Endodermal cell (in vitro differentiated cells): ENCODE measurements at regions not wholly inside any gene's neighbourhood (a gene's known extent, or its start where the extent isn't known, plus 50 kb on each side); places are given as distances from the start of the nearest gene placed in this dataset.

Experiments used
- DNase-seq: peaks from one replicate; pipeline ENCODE4 v3.0.0-alpha.2; 2017
- H3K27ac ChIP-seq: 2 replicates; pipeline ENCODE4 v1.5.1; 2013; ENCODE audit warnings: mild to moderate bottlenecking, low read depth, low read length, moderate library complexity
- H3K27me3 ChIP-seq: 2 replicates; pipeline ENCODE4 v1.6.1; 2013; ENCODE audit warnings: mild to moderate bottlenecking, low read length, moderate library complexity; ENCODE audit not compliant: insufficient read depth, control insufficient read depth, poor library complexity, severe bottlenecking
- H3K36me3 ChIP-seq: 2 replicates; pipeline ENCODE4 v1.7.0; 2013; ENCODE audit warnings: mild to moderate bottlenecking, low read length, moderate library complexity; ENCODE audit not compliant: control insufficient read depth, insufficient read depth
- H3K4me1 ChIP-seq: one replicate; pipeline ENCODE4 v1.7.0; 2013; ENCODE audit warnings: low read length; ENCODE audit not compliant: control insufficient read depth, insufficient read depth
- H3K4me3 ChIP-seq: 2 replicates; pipeline ENCODE4 v1.5.1; 2013; ENCODE audit warnings: mild to moderate bottlenecking, low read length, moderate library complexity
- H3K9ac ChIP-seq: 2 replicates; pipeline ENCODE4 v1.6.1; 2013; ENCODE audit warnings: mild to moderate bottlenecking, low read length, moderate library complexity; ENCODE audit not compliant: poor library complexity, severe bottlenecking; ENCODE audit errors: extremely low read depth
- H3K9me3 ChIP-seq: 2 replicates; pipeline ENCODE4 v1.6.1; 2013; ENCODE audit warnings: mild to moderate bottlenecking, low read length, moderate library complexity; ENCODE audit not compliant: control insufficient read depth
- H3K27ac Mint-ChIP-seq: 2 replicates; pipeline ENCODE4 v1.8.0; 2020; ENCODE audit warnings: mixed read lengths
- H3K27me3 Mint-ChIP-seq: 2 replicates; pipeline ENCODE4 v1.8.0; 2021; ENCODE audit warnings: mild to moderate bottlenecking, mixed read lengths; ENCODE audit not compliant: insufficient read depth
- H3K36me3 Mint-ChIP-seq: 2 replicates; pipeline ENCODE4 v1.8.0; 2020; ENCODE audit warnings: low read depth, mixed read lengths
- H3K4me1 Mint-ChIP-seq: 2 replicates; pipeline ENCODE4 v1.8.0; 2020; ENCODE audit warnings: mixed read lengths
- H3K4me3 Mint-ChIP-seq: 2 replicates; pipeline ENCODE4 v1.8.0; 2020; ENCODE audit warnings: mild to moderate bottlenecking, moderate library complexity, mixed read lengths
- H3K9me3 Mint-ChIP-seq: 2 replicates; pipeline ENCODE4 v1.8.0; 2020; ENCODE audit warnings: mild to moderate bottlenecking, mixed read lengths
- CTCF ChIP-seq: fragments of 200-600 bp; sonication (generic); conservative IDR thresholded peaks from 2 replicates; pipeline ENCODE4 v1.5.0; 2021; ENCODE audit warnings: antibody characterized with exemption, mild to moderate bottlenecking
- WGBS, 2 experiments: methylation state at CpG; one replicate each; pipeline versions ENCODE4 v1.1.5 to v1.1.7; 2013; ENCODE audit warnings: missing lambda C conversion rate in 2 of 2, mixed read lengths in 1 of 2; ENCODE audit not compliant: insufficient coverage in 1 of 2, insufficient read length in 1 of 2; 5-methylcytosine and 5-hydroxymethylcytosine counted together

- H3K4me1 ChIP-seq = peaks cover 8% of the 10 kb centered on the region
- peaks cover 4% of the 10 kb centered on the region for H3K9me3 Mint-ChIP-seq
- H3K4me3 Mint-ChIP-seq = no peak overlapping the region
- H3K27ac Mint-ChIP-seq = no peak overlapping the region
- H3K36me3 ChIP-seq = no peaks in the 10 kb centered on the region
- no peaks in the 10 kb centered on the region for H3K27me3 ChIP-seq
- no peak for TF ChIP-seq CTCF
- WGBS, 2 experiments = 40 to 73% methylated on average over 1 of the region's 2 CpGs
- H3K4me1 Mint-ChIP-seq = peaks cover 15% of the 10 kb centered on the region
- no peaks in the 10 kb centered on the region for H3K27me3 Mint-ChIP-seq
- H3K36me3 Mint-ChIP-seq = no peaks in the 10 kb centered on the region
- H3K27ac ChIP-seq = no peak overlapping the region
- no peaks in the 10 kb centered on the region for H3K9me3 ChIP-seq
- H3K4me3 ChIP-seq = no peak overlapping the region
- DNase-seq = no peak
- H3K9ac ChIP-seq = no peak overlapping the region
Observed at GRCh38 chr7:108634036-108634435, 64.4 kb downstream of the DNAJB9 start.

GRCh38 chr7:108634535-108634934, 64.9 kb downstream of the DNAJB9 start:
- Mint-ChIP-seq H3K4me1 (peaks cover 15% of the 10 kb centered on the region), H3K4me3 (no peak overlapping the region), H3K36me3 (no peaks in the 10 kb centered on the region), H3K9me3 (peaks cover 4% of the 10 kb centered on the region), H3K27ac (no peak overlapping the region), H3K27me3 (no peaks in the 10 kb centered on the region)
- no peaks in the 10 kb centered on the region for H3K9me3 ChIP-seq
- no peaks in the 10 kb centered on the region for H3K27me3 ChIP-seq
- no peak overlapping the region for H3K4me3 ChIP-seq
- WGBS, 2 experiments = 88% methylated on average over 1 of the region's 1 CpG; no CpG with 5 or more reads in 1 of the 2 experiments
- DNase-seq = no peak
- no peak overlapping the region for H3K9ac ChIP-seq
- no peak for TF ChIP-seq CTCF
- no peaks in the 10 kb centered on the region for H3K36me3 ChIP-seq
- no peak overlapping the region for H3K27ac ChIP-seq
- H3K4me1 ChIP-seq = peaks cover 8% of the 10 kb centered on the region

DNA sequence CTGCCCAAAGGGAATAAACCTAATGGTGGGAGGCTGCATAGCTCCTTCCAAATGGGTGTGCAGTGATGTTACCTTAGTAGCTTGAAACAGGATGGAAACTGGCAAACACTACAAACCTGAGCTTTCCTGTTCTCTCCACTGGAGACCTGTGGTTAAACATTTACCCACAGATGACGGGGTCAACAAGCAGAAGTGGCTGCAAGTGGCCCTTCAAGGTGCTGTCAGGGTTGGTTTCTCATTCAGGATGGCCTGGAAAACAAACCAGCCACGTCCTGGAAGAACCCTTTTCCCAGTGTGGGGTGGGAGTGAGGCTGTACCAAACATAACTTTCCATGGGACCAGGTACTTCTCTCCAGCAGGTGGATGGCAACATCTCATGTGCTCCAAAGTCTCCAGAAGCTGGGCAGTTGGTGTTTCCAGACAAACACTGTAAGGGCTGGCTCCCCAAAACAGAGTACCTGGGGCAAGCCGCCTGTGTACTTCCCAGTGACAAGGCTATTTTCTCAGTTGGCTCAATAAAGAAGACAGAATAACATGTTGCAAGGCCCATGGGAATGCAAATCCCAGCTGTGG, 67.5 kb downstream of the DNAJB9 start:
- no peak for TF ChIP-seq CTCF
- H3K4me1 Mint-ChIP-seq = no peaks in the 10 kb centered on the region
- H3K9me3 Mint-ChIP-seq = peaks cover 4% of the 10 kb centered on the region
- no peaks in the 10 kb centered on the region for H3K27me3 Mint-ChIP-seq
- Histone ChIP-seq H3K36me3 (no peaks in the 10 kb centered on the region), H3K4me1 (no peaks in the 10 kb centered on the region), H3K27me3 (no peaks in the 10 kb centered on the region), H3K4me3 (no peak overlapping the region), H3K27ac (no peak overlapping the region), H3K9me3 (no peaks in the 10 kb centered on the region), H3K9ac (no peak overlapping the region)
- DNase-seq = no peak
- 87 to 94% methylated on average over 2 to 3 of the region's 3 CpGs for WGBS, 2 experiments
- no peak overlapping the region for H3K4me3 Mint-ChIP-seq
- H3K27ac Mint-ChIP-seq = no peak overlapping the region
- H3K36me3 Mint-ChIP-seq = no peaks in the 10 kb centered on the region
